Left lobe of liver (tissue), 2 donors: ENCODE measurements at regions not wholly inside any gene's neighbourhood (a gene's known extent, or its start where the extent isn't known, plus 50 kb on each side); places are given as distances from the start of the nearest gene placed in this dataset.
"Not testable (repeated sequence)": the region's sequence is repeated elsewhere in the genome, so short reads cannot be mapped to it uniquely, and the experiment has no call there.

Source experiments
- ATAC-seq: fragments of 200-7000 bp; cut with Tn5 transposase; one replicate; pipeline ENCODE4 v1.9.1; 2020; ENCODE audit warnings: mild to moderate bottlenecking, moderate library complexity
- DNase-seq: peaks from one replicate; pipeline ENCODE4 v3.0.0-alpha.2; 2020; ENCODE audit warnings: low spot score
- donor health status: DM: no; HTN: no; CAD: no; lungs with moderate emphysema.
- donor health status: DM: no; HTN: yes; CAD: no.

GRCh38 chr10:120108916-120109315, 216.4 kb downstream of the SEC23IP start:
- DNase-seq = no peak
- ATAC-seq = no peak

GRCh38 chr10:120109725-120110124, 217.2 kb downstream of the SEC23IP start:
- not testable (repeated sequence) for ATAC-seq, DNase-seq

- DNase-seq (no peak), ATAC-seq (no peak)
Observed at GRCh38 chr10:120110196-120110595, 217.7 kb downstream of the SEC23IP start.

- ATAC-seq (no peak), DNase-seq (no peak)
Observed at GRCh38 chr10:120111628-120112027, 219.1 kb downstream of the SEC23IP start.

- no peak for DNase-seq
- no peak for ATAC-seq
Observed at GRCh38 chr10:120112809-120113208, 220.3 kb downstream of the SEC23IP start.

GRCh38 chr10:120115959-120116358, 223.4 kb downstream of the SEC23IP start:
- no peak for ATAC-seq

GRCh38 chr10:120121768-120122167, 229.2 kb downstream of the SEC23IP start:
- no peak for ATAC-seq
- DNase-seq = no peak

More at GRCh38 chr10:120115959-120116358, 223.4 kb downstream of the SEC23IP start:
- DNase-seq = no peak

- ATAC-seq (peak; percentile 44), DNase-seq (no peak)
Observed at GRCh38 chr10:120131183-120131582, 238.7 kb downstream of the SEC23IP start.

- ATAC-seq = no peak
- no peak for DNase-seq
Observed at GRCh38 chr10:120132811-120133210, 240.3 kb downstream of the SEC23IP start.

GRCh38 chr10:120138689-120139088, 246.2 kb downstream of the SEC23IP start:
- no peak for ATAC-seq
- DNase-seq = no peak

GRCh38 chr10:120145107-120145506, 252.6 kb downstream of the SEC23IP start:
- ATAC-seq = no peak
- DNase-seq = no peak

GRCh38 chr10:120156614-120157274, 264.2 kb downstream of the SEC23IP start:
- ATAC-seq = no peak
- no peak for DNase-seq

GRCh38 chr10:120161111-120161510, 268.6 kb downstream of the SEC23IP start:
- no peak for DNase-seq
- no peak for ATAC-seq

- no peak for DNase-seq
- no peak for ATAC-seq
Observed at GRCh38 chr10:120162471-120162870, 269.9 kb downstream of the SEC23IP start.

GRCh38 chr10:120172356-120172755, 279.8 kb downstream of the SEC23IP start:
- ATAC-seq (no peak), DNase-seq (no peak)

GRCh38 chr10:120174491-120174890, 282.0 kb downstream of the SEC23IP start:
- DNase-seq (no peak), ATAC-seq (no peak)

GRCh38 chr10:120177330-120177729, 279.7 kb upstream of the PLPP4 start:
- DNase-seq = no peak

GRCh38 chr10:120180160-120180559, 276.9 kb upstream of the PLPP4 start:
- DNase-seq (no peak), ATAC-seq (no peak)

More at GRCh38 chr10:120177330-120177729, 279.7 kb upstream of the PLPP4 start:
- ATAC-seq = no peak

- no peak for ATAC-seq
- no peak for DNase-seq
Observed at GRCh38 chr10:120181154-120181553, 275.9 kb upstream of the PLPP4 start.

GRCh38 chr10:120182431-120182830, 274.6 kb upstream of the PLPP4 start:
- no peak for DNase-seq
- ATAC-seq = no peak

GRCh38 chr10:120183546-120183945, 273.5 kb upstream of the PLPP4 start:
- ATAC-seq = no peak
- no peak for DNase-seq

- DNase-seq = no peak
- no peak for ATAC-seq
Observed at GRCh38 chr10:120184547-120185337, 272.3 kb upstream of the PLPP4 start.
